ENCODE measurements at regions not wholly inside any gene's neighbourhood (a gene's known extent, or its start where the extent isn't known, plus 50 kb on each side); places are given as distances from the start of the nearest gene placed in this dataset.

DNA sequence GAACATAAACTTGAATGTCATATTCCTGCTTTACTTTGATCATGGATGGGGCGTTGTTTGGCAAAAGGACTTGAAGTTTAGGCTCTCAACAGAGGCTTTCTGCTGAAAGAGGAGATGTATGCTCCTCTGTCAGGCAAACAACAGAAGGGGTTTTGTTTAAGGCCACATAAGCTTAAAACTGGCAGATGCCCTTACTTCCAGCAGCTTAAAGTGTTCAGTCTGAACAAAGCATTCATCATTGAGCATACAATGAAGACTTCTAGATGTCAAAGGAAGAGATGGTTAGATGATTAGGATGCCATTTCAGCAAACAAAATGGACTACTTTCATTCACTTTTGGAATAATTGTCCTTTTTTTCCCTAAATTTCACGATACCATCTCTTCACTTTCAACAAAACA is 484.5 kb downstream of the SLITRK6 start:
- Histone ChIP-seq H3K4me3 (ENCODE audit: low read length in 2 of 2) (no peak overlapping the region), H3K27ac (ENCODE audit: low read length) (no peak overlapping the region), H3K9me3 (ENCODE audit: control insufficient read depth in 2 of 2, low read length in 2 of 2) (no peaks in the 10 kb centered on the region), H3K27me3 (ENCODE audit: control insufficient read depth in 1 of 2, insufficient read depth in 2 of 2, low read length in 2 of 2) (no peaks in the 10 kb centered on the region), H3K4me1 (ENCODE audit: control insufficient read depth, insufficient read depth, low read length) (no peaks in the 10 kb centered on the region), H3K9ac (ENCODE audit: low read length in 2 of 2) (no peak overlapping the region), H3K36me3 (ENCODE audit: control insufficient read depth in 2 of 2, insufficient read depth in 2 of 2, low read length in 2 of 2) (no peaks in the 10 kb centered on the region)

DNA sequence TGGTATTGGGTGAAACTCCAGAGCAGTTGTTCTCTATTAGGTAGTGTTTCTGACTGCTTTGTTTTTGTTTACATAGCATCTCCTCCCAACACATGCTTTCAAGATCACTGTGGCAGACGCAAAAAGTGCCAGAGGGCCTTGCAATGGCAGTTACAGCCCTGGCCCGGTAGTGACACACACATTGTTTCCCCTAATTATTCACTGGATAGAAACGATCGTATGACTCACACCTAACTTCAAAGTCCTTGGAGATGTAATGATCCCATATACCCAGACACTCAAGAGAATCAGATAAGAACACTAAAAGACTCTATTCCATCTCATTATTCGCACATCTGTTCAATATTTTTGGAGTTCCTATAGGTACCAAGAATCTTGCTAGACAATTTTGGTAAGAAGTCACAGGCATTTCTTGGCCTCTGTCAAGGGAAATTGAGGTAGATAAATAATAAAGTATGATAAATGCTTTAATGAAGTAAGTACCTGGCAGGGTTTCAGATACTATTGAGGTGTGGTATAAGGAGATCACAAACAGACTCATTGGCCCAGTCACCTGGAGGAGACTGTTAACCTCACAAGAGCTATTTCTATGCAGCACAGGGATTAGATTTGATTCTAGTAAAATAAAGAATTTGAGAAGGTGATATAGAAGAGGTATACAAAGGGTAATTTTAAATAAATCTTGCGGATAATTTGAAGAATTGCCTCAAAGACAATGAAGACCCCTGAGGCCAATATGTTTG is 485.3 kb downstream of the SLITRK6 start:
- Histone ChIP-seq H3K27ac (ENCODE audit: low read length) (no peak overlapping the region), H3K27me3 (ENCODE audit: control insufficient read depth in 1 of 2, insufficient read depth in 2 of 2, low read length in 2 of 2) (no peaks in the 10 kb centered on the region), H3K4me1 (ENCODE audit: control insufficient read depth, insufficient read depth, low read length) (no peaks in the 10 kb centered on the region), H3K9ac (ENCODE audit: low read length in 2 of 2) (no peak overlapping the region), H3K36me3 (ENCODE audit: control insufficient read depth in 2 of 2, insufficient read depth in 2 of 2, low read length in 2 of 2) (no peaks in the 10 kb centered on the region), H3K9me3 (ENCODE audit: control insufficient read depth in 2 of 2, low read length in 2 of 2) (no peaks in the 10 kb centered on the region), H3K4me3 (ENCODE audit: low read length in 2 of 2) (no peak overlapping the region)

DNA sequence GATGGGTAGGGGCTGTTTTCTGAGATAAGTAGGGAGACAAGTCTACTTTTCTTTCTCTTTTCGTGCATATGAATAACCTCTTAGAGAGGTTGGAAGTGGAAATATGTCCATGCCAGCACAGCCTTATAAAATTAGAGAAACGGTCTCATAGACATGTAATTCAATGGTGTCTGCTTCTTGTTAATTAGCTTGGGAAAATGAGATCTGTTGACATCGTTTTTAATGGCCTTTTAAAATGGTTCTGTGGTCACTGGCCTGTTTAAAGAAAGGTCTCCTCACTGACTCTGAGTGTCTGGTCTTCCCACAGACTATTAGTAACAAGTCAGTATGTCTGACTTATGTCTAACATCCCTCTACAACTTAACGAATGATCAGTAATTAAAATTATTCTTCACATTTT is 487.1 kb downstream of the SLITRK6 start:
- Histone ChIP-seq H3K27ac (ENCODE audit: low read length) (no peak overlapping the region), H3K4me1 (ENCODE audit: control insufficient read depth, insufficient read depth, low read length) (no peaks in the 10 kb centered on the region), H3K36me3 (ENCODE audit: control insufficient read depth in 2 of 2, insufficient read depth in 2 of 2, low read length in 2 of 2) (no peaks in the 10 kb centered on the region), H3K9ac (ENCODE audit: low read length in 2 of 2) (no peak overlapping the region), H3K27me3 (ENCODE audit: control insufficient read depth in 1 of 2, insufficient read depth in 2 of 2, low read length in 2 of 2) (no peaks in the 10 kb centered on the region), H3K4me3 (ENCODE audit: low read length in 2 of 2) (no peak overlapping the region), H3K9me3 (ENCODE audit: control insufficient read depth in 2 of 2, low read length in 2 of 2) (no peaks in the 10 kb centered on the region)

DNA sequence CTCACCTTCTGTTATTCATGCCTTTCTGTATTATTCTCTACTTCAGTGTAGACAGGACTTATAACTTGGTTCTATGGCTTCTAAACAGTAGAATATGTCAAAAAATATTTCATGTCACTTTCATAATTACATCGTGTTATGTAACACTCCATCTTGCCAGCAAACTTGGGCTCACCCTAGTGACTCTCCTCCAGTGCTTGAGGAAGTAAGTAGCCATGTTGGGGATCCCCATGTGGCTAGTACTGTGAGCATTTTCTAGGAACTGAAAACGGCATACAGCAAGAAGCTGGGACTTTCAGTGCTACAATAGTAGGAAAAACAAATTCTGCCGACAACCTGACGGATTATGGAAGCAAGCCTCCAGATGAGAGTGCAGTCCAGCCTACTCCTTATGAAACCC is 495.6 kb downstream of the SLITRK6 start:
- Histone ChIP-seq H3K9me3 (ENCODE audit: control insufficient read depth in 2 of 2, low read length in 2 of 2) (no peaks in the 10 kb centered on the region), H3K4me3 (ENCODE audit: low read length in 2 of 2) (no peak overlapping the region), H3K4me1 (ENCODE audit: control insufficient read depth, insufficient read depth, low read length) (no peaks in the 10 kb centered on the region), H3K36me3 (ENCODE audit: control insufficient read depth in 2 of 2, insufficient read depth in 2 of 2, low read length in 2 of 2) (no peaks in the 10 kb centered on the region), H3K27me3 (ENCODE audit: control insufficient read depth in 1 of 2, insufficient read depth in 2 of 2, low read length in 2 of 2) (no peaks in the 10 kb centered on the region), H3K9ac (ENCODE audit: low read length in 2 of 2) (no peak overlapping the region), H3K27ac (ENCODE audit: low read length) (no peak overlapping the region)

DNA sequence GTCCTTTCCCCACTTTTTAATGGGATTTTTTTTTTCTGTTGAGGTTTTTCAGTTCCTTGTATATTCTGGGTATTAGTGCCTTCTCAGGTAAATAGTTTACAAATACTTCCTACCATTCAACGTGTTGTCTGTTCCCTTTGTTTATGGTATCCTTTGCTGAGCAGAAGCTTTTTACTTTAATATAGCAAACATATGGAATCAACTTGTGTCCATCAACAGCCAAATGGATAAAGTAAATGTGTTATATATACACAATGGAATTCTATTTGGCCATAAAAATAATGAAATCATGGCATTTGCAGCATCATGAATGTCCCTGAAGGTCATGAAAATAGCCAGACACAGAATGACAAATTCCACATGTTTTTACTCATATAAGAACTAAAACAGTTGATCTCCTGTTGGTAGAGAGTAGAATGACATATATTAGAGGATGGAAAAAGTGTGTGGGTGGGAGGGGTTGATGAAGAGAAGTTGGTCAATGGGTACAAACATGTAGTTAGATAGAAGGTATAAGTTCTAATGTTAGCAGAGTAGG is 500.8 kb downstream of the SLITRK6 start:
- H3K27ac ChIP-seq (ENCODE audit: low read length) = no peak overlapping the region

DNA sequence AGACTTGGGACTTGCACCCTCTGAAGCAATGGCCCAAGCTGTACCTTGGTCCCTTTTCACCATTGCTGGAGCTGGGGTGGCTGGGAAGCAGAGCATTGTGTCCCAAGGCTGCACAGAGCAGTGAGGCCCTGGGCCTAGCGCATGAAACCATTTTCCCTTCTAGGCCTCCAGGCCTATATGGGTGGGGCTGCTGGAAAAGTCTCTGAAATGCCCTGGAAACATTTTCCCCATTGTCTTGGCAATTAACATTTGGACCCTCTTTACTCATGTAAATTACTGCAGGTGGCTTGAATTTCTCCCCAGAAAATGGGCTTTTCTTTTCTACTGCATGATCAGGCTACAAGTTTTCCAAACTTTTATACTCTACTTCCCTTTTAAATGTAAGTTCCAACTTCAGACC is 510.5 kb downstream of the SLITRK6 start:
- no peaks in the 10 kb centered on the region for H3K4me1 ChIP-seq (ENCODE audit: control insufficient read depth, insufficient read depth, low read length)
- H3K4me3 ChIP-seq (ENCODE audit: low read length in 2 of 2) = no peak overlapping the region
- no peaks in the 10 kb centered on the region for H3K36me3 ChIP-seq (ENCODE audit: control insufficient read depth in 2 of 2, insufficient read depth in 2 of 2, low read length in 2 of 2)
- no peak overlapping the region for H3K9ac ChIP-seq (ENCODE audit: low read length in 2 of 2)
- H3K27ac ChIP-seq (ENCODE audit: low read length) = no peak overlapping the region
- H3K9me3 ChIP-seq (ENCODE audit: control insufficient read depth in 2 of 2, low read length in 2 of 2) = no peaks in the 10 kb centered on the region
- H3K27me3 ChIP-seq (ENCODE audit: control insufficient read depth in 1 of 2, insufficient read depth in 2 of 2, low read length in 2 of 2) = no peaks in the 10 kb centered on the region

More for the DNA sequence above, 500.8 kb downstream of the SLITRK6 start:
- H3K9me3 ChIP-seq (ENCODE audit: control insufficient read depth in 2 of 2, low read length in 2 of 2) = no peaks in the 10 kb centered on the region
- H3K4me1 ChIP-seq (ENCODE audit: control insufficient read depth, insufficient read depth, low read length) = no peaks in the 10 kb centered on the region
- no peaks in the 10 kb centered on the region for H3K36me3 ChIP-seq (ENCODE audit: control insufficient read depth in 2 of 2, insufficient read depth in 2 of 2, low read length in 2 of 2)
- no peak overlapping the region for H3K4me3 ChIP-seq (ENCODE audit: low read length in 2 of 2)
- H3K9ac ChIP-seq (ENCODE audit: low read length in 2 of 2) = no peak overlapping the region
- no peaks in the 10 kb centered on the region for H3K27me3 ChIP-seq (ENCODE audit: control insufficient read depth in 1 of 2, insufficient read depth in 2 of 2, low read length in 2 of 2)

DNA sequence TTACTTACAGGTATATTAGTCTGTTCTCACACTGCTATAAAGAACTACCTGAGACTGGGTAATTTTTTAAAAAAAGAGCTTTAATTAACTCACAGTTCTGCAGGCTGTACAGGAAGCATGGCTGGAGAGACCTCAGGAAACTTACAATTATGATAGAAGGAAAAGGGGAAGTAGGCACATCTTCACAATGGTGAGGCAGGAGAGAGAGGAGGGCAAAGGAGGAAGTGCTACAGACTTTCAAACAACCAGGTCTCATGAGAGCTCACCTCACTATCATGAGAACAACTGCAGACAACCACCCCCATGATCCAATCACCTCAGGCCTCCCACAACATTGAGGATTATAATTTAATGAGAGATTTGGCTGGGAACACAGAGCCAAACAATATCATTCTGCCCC is 511.7 kb downstream of the SLITRK6 start:
- Histone ChIP-seq H3K27ac (ENCODE audit: low read length) (no peak overlapping the region), H3K4me1 (ENCODE audit: control insufficient read depth, insufficient read depth, low read length) (no peaks in the 10 kb centered on the region), H3K4me3 (ENCODE audit: low read length in 2 of 2) (no peak overlapping the region), H3K36me3 (ENCODE audit: control insufficient read depth in 2 of 2, insufficient read depth in 2 of 2, low read length in 2 of 2) (no peaks in the 10 kb centered on the region), H3K9ac (ENCODE audit: low read length in 2 of 2) (no peak overlapping the region), H3K27me3 (ENCODE audit: control insufficient read depth in 1 of 2, insufficient read depth in 2 of 2, low read length in 2 of 2) (no peaks in the 10 kb centered on the region), H3K9me3 (ENCODE audit: control insufficient read depth in 2 of 2, low read length in 2 of 2) (no peaks in the 10 kb centered on the region)

DNA sequence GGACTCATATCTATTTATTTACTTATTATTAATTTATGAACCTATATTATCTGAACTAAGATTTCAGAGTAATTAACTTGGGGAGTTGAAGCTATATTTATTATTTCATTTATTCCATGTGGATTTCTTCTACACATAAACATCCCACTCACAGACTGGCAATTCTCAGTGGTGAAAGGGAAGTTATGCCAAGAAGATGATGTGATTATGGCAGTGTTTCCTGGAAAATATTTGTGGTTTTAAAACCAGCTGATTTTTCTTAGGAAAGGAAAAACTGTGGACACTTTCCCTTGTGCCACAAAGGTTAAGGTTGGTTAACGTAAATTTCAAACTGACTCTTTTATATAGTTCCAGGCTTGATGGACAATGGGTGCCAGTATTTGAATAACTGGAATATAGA is 513.1 kb downstream of the SLITRK6 start:
- no peaks in the 10 kb centered on the region for H3K36me3 ChIP-seq (ENCODE audit: control insufficient read depth in 2 of 2, insufficient read depth in 2 of 2, low read length in 2 of 2)
- H3K27me3 ChIP-seq (ENCODE audit: control insufficient read depth in 1 of 2, insufficient read depth in 2 of 2, low read length in 2 of 2) = no peaks in the 10 kb centered on the region
- H3K4me1 ChIP-seq (ENCODE audit: control insufficient read depth, insufficient read depth, low read length) = no peaks in the 10 kb centered on the region

DNA sequence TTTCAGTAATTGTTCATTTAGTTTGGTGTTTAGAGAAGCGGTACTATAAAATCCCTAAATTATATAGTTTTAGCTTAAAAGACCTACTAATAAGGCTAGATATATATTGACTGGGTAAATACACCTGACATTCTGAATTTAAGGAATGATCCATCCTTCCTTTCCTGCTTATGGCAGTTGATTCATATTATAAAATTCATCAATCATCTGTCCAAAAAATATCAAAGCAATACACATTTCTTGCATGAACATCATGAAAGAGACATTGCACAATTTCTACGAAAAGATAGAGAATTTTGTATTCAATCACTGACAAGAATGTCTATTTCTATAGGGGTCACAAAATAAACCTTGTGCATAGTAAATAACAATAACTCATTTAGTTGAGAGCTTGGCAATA is 514.9 kb downstream of the SLITRK6 start:
- Histone ChIP-seq H3K36me3 (ENCODE audit: control insufficient read depth in 2 of 2, insufficient read depth in 2 of 2, low read length in 2 of 2) (no peaks in the 10 kb centered on the region), H3K4me1 (ENCODE audit: control insufficient read depth, insufficient read depth, low read length) (no peaks in the 10 kb centered on the region), H3K9me3 (ENCODE audit: control insufficient read depth in 2 of 2, low read length in 2 of 2) (no peaks in the 10 kb centered on the region), H3K4me3 (ENCODE audit: low read length in 2 of 2) (no peak overlapping the region), H3K9ac (ENCODE audit: low read length in 2 of 2) (no peak overlapping the region), H3K27ac (ENCODE audit: low read length) (no peak overlapping the region), H3K27me3 (ENCODE audit: control insufficient read depth in 1 of 2, insufficient read depth in 2 of 2, low read length in 2 of 2) (no peaks in the 10 kb centered on the region)

More for the DNA sequence above, 513.1 kb downstream of the SLITRK6 start:
- H3K4me3 ChIP-seq (ENCODE audit: low read length in 2 of 2) = no peak overlapping the region
- no peaks in the 10 kb centered on the region for H3K9me3 ChIP-seq (ENCODE audit: control insufficient read depth in 2 of 2, low read length in 2 of 2)
- no peak overlapping the region for H3K9ac ChIP-seq (ENCODE audit: low read length in 2 of 2)
- H3K27ac ChIP-seq (ENCODE audit: low read length) = no peak overlapping the region

DNA sequence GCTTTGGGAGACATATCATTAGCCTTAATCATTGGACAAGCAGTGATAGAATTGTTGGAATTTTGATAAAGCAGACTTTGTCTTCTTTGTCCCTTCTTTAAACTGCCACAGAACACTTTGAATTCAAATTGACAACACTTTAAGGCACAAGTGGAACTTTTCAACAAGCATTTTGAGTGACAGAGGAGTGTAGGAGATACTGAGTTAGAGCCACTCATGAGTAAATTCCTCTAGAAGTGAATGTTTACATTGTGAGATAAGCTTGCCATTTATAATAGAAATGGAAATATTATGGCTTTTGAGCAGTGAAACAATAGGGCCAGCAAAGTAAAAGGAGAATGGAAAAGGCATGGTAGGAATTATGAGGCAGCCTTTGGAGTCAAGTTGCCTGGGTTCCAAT is 515.8 kb downstream of the SLITRK6 start:
- Histone ChIP-seq H3K36me3 (ENCODE audit: control insufficient read depth in 2 of 2, insufficient read depth in 2 of 2, low read length in 2 of 2) (no peaks in the 10 kb centered on the region), H3K9ac (ENCODE audit: low read length in 2 of 2) (no peak overlapping the region), H3K4me3 (ENCODE audit: low read length in 2 of 2) (no peak overlapping the region), H3K4me1 (ENCODE audit: control insufficient read depth, insufficient read depth, low read length) (no peaks in the 10 kb centered on the region), H3K9me3 (ENCODE audit: control insufficient read depth in 2 of 2, low read length in 2 of 2) (no peaks in the 10 kb centered on the region), H3K27me3 (ENCODE audit: control insufficient read depth in 1 of 2, insufficient read depth in 2 of 2, low read length in 2 of 2) (no peaks in the 10 kb centered on the region), H3K27ac (ENCODE audit: low read length) (no peak overlapping the region)

DNA sequence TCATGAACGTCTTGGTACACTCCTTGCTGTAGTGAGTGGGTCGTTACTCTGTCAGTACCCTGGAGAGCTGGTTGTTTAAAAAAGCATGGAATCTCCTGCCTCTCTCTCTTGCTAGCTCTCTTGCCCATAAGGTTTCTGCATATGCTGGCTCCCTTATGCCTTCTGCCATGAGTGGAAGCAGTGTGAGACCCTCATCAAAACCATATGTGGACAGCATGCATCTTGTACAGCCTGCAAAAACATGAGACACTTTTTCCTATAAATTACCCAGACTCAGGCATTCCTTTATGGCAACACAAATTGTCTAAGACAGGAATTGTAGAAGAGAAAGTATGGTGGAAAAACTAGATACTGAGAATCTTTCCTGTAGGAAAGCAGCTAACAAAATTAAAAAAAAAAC is 516.3 kb downstream of the SLITRK6 start:
- H3K36me3 ChIP-seq (ENCODE audit: control insufficient read depth in 2 of 2, insufficient read depth in 2 of 2, low read length in 2 of 2) = no peaks in the 10 kb centered on the region

More for the DNA sequence above, 516.3 kb downstream of the SLITRK6 start:
- no peak overlapping the region for H3K9ac ChIP-seq (ENCODE audit: low read length in 2 of 2)
- H3K4me1 ChIP-seq (ENCODE audit: control insufficient read depth, insufficient read depth, low read length) = no peaks in the 10 kb centered on the region
- no peak overlapping the region for H3K27ac ChIP-seq (ENCODE audit: low read length)
- H3K27me3 ChIP-seq (ENCODE audit: control insufficient read depth in 1 of 2, insufficient read depth in 2 of 2, low read length in 2 of 2) = no peaks in the 10 kb centered on the region
- no peak overlapping the region for H3K4me3 ChIP-seq (ENCODE audit: low read length in 2 of 2)
- H3K9me3 ChIP-seq (ENCODE audit: control insufficient read depth in 2 of 2, low read length in 2 of 2) = no peaks in the 10 kb centered on the region

All from stomach smooth muscle (tissue), 2 donors.